ENCODE measurements at regions not wholly inside any gene's neighbourhood (a gene's known extent, or its start where the extent isn't known, plus 50 kb on each side); places are given as distances from the start of the nearest gene placed in this dataset.
"Not testable (repeated sequence)": the region's sequence is repeated elsewhere in the genome, so short reads cannot be mapped to it uniquely, and the experiment has no call there.

DNA sequence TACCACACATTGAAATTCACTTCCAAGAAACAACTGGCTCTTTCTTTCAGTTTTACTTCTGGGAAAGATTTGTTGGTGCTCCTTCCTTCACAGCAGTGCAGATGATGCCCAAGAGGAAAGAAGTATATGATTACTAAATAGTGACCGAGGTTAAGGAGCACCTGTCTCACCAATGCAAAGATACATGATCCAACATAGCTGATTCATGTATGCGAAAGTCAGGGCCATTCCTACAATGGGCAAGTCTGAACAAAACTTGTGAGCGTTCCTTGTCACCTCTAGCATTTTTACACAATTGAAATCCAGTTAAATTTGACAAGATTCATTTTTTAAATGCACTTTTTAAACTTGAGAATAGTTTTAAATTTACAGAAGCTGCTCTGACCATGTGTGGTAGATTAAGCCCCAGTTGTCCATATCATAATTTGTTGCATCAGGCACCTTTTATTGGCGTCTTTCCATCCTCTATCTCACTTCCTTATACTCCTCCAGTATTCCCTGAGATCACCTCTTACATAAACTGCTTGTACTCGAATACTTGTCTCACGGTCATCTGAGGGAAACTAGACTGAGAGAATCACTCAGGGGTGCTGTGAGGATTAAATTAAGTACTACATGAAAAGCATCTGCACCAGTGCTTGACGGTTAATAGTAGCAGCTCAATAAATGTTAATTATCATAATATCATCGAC is 438.8 kb upstream of the CDH20 start:
- no peak for DNase-seq

DNA sequence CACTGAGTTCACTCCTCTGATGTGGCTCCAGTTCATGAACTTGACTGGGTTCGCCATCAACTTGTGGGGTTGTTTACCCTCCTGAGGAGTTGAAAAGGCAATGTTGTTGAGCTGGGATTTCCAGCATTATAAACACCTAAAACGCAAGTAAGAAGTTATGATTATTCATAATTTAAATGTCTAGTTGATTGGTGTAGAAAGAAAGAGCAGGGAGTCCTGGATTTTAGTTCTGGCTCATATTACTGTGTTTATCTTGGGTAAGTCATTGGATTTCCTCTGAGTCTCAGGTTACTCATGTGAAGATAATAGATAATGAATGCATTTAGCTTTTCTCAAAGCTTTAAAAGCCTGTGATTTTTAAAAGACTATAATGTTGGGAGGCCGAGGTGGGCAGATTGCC is 438.0 kb upstream of the CDH20 start:
- DNase-seq: no peak

DNA sequence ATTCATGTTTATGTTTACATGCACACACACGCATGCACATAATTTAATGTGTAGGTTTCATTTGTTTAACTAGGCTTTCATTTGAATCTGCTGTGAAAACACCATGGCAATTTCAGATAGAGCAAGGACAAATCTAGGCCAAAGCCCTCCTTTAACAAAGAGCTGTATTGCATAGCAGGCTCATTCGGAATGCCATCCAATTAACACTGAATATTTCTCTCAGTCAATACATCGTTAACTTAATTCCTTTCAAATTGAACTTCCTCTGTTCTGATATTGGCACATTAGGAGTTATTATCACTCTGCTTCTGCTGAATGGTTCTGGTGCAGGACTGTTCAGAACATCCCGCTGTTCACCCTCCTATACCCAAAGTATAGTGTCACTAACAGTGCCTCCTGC is 435.1 kb upstream of the CDH20 start:
- no peak for DNase-seq

DNA sequence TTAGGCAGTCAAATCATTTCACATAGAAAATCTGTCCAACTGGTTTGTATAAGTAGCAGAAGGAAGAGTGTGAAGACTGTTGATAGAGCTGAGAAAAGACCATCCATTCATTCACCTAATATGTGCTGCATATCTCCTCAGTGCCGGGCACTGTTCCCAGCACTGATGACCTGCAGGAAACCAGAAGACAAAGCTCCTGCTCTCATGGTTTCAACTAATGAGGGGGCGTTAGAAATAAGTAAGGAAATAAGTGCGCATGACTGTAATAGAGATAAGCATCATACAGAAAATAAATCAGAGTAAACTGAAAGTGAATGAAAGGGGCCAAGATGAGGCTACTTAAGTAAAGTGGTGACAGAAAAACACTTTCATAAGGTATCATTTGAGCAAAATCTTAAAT is 427.5 kb upstream of the CDH20 start:
- no peak for DNase-seq

DNA sequence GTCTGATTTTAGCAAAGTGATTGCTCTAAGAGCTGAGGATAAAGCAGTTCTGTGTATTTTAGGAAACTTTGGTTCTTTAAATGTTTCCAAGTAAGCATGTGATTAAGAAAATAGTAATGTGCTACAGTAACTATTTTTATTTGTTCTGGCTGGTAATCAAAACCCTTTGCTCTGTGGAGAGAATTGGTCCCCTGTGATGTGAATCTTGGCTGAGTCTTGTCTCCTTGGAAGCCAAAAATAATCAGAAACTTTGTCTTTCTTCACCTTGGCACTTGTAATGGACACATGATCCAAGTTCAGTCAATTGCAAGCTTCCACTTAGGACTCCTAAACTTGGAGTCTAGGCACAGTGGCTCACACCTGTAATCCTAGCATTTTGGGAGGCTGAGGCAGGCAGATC is 422.7 kb upstream of the CDH20 start:
- no peak for DNase-seq

DNA sequence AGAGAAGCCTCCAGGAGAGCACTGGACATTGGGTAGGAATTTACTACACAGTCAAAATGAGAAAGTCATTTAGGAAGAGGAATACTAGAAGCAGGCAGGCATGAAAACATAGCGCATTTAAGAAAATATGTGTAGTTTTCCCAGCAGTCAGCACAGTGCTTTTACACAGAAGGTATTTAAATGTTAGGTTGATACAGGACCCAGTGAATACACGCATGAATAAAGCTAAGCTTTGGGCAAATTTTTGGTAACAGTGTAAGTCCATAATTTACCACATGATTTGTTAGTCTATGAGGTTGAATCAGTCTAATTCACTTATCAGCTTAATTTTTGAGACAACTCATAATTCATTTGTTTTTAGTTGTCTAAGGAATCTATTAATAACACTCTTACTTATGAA is 421.7 kb upstream of the CDH20 start:
- DNase-seq: no peak

DNA sequence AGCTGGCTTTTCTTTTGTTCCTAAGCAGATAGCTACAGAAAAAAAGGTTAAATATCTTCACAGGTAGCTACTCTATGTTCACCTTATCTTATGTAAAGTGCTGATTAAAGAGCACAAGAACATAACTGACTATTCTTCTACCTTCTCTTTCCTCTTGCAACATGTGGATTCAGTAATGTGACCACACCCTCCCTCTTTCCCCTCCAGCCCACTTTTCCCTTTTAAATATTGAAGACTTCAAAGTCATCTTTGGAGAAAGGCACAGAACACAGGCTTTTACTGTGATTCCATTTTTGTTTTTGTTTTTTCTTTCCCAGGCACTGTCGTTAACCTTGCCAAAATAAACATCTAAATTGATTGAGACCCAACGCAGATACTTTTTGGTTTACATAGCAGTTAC is 418.1 kb upstream of the CDH20 start:
- no peak for DNase-seq

DNA sequence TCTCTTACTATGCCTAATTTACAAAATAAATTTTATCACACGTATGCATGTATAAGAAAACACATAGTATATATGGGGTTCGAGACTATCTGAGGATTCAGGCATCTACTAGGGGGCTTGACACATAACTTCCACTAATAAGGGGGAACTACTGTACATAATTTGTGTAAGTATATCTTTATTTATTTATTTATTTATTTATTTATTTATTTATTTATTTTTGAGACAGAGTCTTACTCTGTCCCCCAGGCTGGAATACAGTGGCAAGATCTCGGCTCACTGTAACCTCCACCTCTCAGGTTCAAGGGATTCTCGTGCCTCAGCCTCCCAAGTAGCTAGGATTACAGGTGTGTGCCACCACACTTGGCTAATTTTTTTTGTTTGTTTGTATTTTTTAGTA is 414.4 kb upstream of the CDH20 start:
- DNase-seq: not testable (repeated sequence)

DNA sequence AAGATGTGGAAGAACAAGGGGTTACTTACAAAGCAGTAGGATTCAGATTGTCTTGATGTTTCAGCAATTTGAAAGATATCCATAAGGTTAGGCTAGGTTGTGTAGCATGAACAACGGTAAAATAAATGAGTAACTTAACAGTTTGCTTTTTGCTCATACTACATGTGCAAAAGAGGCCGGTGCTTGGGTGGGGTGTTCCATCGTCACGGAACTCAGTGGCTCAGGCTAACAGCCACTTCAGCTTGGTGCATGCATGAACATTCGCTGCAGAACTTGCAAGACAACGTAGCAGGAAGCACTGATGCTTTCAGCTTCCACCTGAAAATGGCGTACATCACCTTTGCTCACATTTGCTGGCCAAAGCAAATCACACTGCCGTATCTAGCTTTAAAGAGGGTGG is 407.3 kb upstream of the CDH20 start:
- no peak for DNase-seq

DNA sequence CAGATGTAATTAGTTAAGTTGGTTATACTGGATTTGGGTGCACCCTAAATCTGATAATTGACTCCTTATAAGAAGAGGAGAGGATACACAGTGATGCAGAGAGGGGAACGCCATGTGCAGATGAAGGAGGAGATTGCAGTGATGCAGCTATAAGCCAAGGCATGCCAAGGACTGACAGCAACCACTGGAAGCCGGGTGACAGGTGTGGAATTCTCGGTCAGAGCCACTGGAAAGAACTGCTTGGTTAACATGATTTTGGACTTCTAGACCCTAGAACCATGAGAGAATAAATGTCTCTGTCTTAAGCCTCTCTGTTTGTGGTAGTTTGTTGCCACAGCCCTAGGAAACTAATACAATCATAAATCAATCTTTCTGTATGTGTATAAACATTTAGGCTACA is 403.3 kb upstream of the CDH20 start:
- DNase-seq: no peak

DNA sequence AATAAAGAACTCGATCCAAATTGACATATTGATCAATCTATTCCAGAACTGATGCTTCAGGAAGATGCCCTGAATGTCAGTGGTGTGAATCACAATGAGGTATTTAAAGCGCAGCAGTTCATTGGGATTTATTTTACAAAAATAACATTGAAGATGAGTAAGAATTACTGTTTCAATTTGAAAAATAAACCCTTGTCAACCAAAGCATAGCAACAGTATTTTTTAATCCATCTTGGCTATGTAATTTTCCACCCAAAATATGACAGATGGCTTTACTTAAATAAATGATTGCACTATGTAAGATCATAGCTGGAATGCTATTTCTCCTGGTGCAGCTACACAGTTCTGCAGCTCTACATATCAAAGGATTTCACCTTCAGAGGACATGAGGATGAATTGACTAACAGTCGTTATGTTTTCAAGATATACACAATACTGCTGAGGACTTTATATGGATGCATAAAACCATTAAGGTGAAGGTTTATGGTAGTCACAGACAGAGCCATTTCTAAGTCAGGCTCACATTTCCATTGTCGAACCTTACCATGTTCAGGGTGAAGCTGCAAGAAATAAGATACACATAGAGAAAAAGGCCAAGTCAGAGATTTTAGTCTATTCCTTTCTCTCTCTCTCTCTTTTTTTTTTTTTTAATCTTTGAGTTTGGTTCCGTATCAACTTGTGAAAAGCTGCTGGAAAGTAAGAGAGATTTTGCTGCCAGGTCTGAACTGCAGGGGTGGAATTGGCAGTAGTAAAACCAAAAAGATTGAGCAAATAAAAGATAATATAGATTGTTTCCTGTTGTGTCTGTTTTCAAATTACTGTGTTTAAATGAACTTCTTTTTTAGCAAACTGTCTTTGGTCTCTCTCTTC is 398.0 kb upstream of the CDH20 start:
- no peak for DNase-seq

DNA sequence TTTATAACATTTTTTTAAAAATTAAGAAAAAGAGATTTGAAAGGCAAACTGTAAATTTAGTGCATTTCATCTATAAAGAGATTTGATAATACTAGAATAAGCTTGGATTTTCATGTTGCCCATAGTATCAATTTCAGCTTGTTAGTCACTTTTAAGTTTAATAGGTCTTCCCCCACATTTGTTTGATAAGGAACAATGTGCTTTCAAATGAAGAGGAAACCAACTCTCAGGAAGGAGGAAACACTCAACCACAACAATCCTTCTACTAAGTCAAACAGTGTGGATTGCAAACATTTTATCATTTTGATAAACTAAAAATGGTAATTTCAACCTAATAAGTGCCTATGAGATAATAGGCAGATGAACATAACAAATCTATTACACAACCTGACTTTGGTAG is 397.1 kb upstream of the CDH20 start:
- DNase-seq: no peak

DNA sequence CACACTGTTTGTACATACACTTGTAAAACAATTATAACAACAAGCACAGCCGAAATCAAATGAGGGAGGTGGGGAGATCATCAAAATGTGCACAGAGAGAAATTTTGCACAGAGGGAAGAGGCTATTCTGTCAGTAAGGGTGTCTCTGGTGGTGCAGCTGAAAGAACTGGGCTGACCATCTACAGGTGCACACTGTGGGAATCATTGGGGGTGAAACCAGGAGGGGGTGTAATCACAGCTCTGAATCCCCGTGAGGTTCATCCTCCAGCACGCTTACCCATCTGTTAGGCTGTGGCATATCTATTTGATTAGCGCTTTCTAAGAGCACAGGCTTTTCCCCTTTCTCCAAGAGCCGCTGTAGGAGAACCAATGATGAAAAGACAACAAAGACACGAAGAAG is 389.9 kb upstream of the CDH20 start:
- DNase-seq: no peak

DNA sequence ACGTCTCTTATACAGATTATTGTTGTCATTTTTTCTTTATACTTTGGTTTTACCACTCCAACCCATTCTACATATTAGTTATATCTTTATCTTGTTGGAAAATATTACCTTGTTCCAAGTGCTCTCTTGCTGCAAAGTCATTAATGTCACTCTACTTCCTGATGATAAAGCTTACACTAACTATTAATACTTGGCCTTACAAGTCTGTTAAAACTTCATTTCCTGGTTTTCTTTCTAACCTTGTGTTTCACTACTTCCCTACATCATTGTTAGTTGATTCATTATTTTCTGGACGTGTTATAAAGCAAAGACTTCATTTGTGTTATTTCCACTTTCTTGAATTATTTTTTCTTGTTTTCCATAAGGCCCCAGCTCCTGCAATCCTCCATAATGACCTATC is 382.6 kb upstream of the CDH20 start:
- DNase-seq: no peak

DNA sequence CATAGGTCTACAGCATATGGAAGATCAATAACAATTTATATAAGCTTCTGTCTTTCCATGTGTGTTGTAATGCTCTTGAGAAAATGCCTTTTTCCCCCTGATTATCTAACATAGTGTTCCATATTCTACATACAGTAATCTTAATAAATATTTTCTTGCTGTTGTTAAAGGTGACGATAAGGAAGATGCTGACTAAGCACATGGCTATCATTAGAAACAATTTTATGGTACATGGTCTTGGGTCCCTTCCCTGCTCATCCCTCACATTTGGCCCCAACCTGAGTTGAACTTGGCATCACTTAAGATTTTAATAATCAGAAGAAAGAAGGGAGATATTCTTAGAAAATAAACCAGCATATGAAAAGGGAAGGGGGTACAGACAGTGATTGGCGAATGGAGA is 382.1 kb upstream of the CDH20 start:
- no peak for DNase-seq

DNA sequence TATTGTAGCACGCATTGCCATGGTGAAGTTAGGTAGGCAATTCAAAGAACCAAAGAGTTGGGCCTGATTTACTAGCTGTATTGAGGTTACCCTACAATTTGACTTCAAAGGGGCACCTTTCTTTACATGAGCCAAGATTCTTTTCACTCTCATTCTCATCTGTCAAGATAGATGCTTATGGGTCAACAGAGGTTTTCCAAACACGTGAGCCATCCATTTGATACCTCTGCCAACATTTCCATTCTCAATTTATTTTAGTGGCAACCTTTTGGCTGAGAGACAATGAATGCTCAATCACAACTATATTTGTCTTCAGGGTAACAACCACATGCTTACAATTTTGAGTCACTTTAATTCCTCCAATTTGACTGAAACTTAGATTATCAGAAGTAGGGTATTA is 370.6 kb upstream of the CDH20 start:
- peak; percentile 88 for DNase-seq

DNA sequence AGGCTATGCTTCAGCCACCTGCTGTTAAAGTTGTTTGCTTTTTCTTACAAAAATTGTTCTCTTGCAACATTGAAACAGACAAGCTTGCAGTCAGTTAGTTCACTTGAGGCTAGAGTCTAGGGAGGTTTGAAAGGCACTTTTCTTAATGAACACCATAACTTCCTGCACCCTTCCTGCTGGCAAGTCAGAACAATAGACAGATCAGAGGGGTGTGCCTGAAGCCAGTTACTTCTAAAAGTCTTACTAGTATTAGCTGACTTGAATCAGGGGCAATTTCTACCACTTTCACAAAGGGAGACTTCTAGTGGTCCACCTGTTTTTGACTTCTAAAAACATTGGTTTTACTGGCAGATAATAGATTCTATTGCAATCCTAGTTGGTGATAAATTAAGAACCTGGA is 367.4 kb upstream of the CDH20 start:
- peak; percentile 4 for DNase-seq

DNA sequence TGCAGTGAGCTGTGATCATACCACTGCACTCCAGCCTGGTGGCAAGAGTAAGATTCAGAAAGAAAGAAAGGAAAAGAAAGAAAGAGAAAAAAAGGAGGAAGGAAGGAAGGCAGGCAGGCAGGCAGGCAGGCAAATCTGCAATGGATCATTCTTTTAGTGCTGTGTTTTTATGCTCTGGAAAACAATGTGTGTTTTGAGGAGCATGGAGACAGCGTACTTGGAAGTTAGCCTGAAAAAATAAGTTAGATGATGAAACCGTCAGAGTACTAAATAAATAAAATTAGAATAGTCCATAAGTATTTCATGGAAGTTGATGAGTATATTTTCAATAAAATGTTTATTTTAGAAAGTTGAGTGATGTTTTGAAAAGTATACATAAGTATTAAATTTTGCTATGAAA is 366.4 kb upstream of the CDH20 start:
- DNase-seq: no peak

DNA sequence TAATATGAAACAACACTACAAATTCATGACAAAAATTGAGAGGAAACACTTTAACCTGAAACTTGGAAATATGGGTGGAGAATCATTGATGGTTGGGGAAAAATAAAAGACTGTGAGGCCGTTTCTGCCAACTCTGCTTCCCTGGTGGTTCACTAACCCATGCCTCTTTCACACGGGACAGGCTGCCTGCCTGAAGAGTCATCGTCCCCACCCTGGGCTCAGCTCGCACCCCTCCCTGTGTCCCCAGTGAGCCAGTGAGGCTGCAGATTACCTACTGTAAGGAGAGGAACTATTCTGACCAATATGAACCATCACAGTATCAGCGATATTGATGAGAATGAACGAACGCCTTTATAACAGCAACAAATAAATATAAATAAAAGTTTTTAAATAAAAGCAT is 357.8 kb upstream of the CDH20 start:
- DNase-seq: no peak

DNA sequence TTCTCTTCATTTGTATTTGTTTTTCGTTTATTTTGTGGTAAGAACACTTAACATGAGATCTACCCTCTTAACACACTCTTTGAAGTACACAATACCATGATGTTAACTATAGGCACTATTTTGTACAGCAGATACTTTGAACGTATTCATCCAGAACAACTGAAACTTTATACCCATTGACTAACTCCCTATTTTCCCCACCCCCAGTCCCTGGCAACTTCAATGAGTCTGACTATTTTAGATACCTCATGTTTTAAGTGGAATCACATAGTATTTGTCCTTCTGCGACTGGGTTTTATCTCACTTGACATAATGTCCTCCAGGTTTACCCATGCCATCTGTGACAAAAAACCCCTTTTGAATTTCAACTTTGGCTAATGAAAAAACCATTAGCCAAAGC is 356.3 kb upstream of the CDH20 start:
- no peak for DNase-seq

DNA sequence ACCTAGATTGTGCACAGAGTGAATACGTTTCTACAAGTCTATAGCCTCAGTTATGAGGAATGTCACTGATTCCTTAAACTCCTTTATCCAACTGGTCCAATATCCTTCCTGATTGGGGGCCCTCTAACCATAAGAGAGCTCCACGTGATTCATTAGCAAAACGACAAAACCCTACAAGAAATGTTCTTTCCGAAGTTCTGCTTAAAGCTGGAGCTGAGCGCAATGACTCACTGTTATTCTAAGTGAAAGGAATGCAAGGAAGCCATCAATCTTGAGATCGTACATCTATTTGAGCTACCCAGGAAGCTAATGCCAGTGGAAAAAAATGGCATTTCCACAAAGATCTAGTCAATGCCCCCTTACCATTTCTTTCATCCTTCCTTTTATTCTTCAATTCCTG is 354.9 kb upstream of the CDH20 start:
- no peak for DNase-seq

DNA sequence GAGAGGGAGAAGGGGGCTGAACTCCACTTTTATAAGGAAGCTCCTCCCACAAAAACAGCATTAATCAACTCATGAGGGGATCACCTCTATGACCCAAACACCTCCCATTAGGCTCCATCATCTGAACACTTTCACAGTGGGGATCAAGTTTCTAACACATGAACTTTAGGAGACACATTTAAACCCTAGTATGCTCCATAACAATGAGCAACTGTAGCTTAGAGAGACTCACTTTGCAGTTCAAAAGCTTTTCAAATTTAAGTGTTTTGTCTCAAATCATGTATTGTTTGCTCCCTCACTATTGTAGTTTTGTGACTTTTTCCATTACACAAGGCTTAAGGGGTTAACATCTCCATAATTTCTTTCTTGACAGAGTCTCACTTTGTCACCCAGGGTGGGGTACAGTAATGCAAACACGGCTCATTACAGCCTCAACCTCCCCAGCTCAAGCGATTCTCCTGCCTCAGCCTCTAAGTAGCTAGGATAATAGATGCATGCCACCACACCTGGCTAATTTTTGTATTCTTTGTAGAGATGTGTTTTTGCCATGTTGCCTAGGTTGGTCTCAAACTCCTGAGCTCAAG is 352.7 kb upstream of the CDH20 start:
- DNase-seq: no peak

DNA sequence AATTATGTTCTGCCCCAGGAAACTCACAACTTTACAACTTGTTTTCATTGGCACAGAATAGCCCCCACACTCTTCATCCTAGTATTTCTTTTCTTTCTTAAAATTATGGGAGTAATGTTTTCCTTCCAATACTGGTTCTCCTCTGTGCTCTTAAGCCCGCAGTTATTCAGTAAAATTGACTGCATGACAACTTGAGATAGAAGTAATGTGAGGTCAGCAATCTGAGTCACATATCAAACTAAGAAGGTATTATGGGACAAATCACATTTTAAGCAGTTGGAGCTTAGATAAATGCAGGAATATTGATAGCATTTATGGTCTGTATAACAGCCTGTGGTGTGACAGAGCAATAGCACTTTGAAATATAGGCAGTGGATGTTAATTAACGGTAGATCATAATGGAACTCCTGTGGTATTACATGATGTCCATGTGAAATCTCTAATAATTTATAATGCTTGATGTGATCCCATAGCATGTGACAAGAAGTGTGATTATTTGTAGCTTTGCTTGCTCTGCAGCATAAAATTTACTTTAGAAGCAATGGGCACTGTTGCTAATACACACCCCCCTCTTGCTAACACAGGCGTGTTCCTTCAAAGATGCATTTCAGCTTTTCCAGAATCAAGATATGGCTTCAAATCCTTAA is 351.4 kb upstream of the CDH20 start:
- no peak for DNase-seq

DNA sequence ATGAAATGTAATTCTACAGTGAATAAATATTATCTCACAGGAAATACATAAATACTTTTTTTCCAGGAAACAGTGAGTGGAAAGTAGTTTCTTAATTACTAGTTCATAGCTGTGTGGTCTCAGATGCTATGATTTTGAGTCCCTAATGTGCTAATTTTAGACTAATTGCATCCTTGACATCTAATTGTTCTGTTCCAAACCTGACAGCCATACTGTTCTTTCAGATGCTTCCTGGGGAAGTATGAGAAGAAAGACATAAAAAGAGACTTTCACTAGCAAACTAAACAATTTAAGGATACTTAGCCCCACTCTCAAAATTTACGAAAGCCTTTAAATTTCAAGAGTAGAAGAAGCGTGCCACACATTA is 350.9 kb upstream of the CDH20 start:
- no peak for DNase-seq

Measured in COR-L47 (cell line).